NB4 (cell line): ENCODE measurements at regions not wholly inside any gene's neighbourhood (a gene's known extent, or its start where the extent isn't known, plus 50 kb on each side); places are given as distances from the start of the nearest gene placed in this dataset.

Source experiments
- CTCF ChIP-seq: IDR thresholded peaks from one replicate; pipeline ENCODE4 v1.5.1; 2012; ENCODE audit warnings: low read depth, low read length
- MYC ChIP-seq: IDR thresholded peaks from 2 replicates; pipeline ENCODE4 v1.6.1; 2011; ENCODE audit warnings: low read depth, low read length
- POLR2A ChIP-seq: IDR thresholded peaks from 2 replicates; pipeline ENCODE4 v1.6.1; 2011; ENCODE audit warnings: mild to moderate bottlenecking; ENCODE audit not compliant: insufficient read length; ENCODE audit errors: extremely low read depth
- TF ChIP-seq, protein P1 (sequence below): IDR thresholded peaks from 2 replicates; pipeline ENCODE4 v1.6.1; 2011; ENCODE audit warnings: low read depth, low read length

DNA sequence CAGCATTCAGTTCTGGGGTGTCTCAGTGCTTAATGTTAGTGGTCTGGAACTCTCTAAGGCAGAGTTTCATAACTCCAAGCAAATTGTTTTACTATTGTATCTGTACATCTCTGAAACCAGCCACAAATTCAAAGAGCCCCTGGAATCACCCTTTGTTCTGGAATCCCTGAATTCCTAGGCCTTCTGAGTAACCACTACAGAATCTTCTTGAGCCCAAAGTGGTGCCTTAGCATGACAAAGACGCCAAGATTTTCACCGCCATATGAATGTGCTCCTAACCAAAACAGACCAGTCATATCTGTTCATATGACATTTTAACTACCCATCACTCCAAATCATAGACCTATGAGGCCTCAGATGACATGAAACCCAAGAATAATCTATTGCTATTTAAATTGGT lies 668.1 kb downstream of the EPHA4 start:
- no peak for TF ChIP-seq POLR2A
- no peak for TF ChIP-seq CTCF
- no peak for TF ChIP-seq MYC
- TF ChIP-seq, protein P1, sequence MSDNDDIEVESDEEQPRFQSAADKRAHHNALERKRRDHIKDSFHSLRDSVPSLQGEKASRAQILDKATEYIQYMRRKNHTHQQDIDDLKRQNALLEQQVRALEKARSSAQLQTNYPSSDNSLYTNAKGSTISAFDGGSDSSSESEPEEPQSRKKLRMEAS: no peak
